ENCODE measurements at regions not wholly inside any gene's neighbourhood (a gene's known extent, or its start where the extent isn't known, plus 50 kb on each side); places are given as distances from the start of the nearest gene placed in this dataset.

GRCh38 chr16:50457979-50458491 is 89.2 kb upstream of the BRD7 start:
- Histone ChIP-seq H4K91ac (ENCODE audit: low read depth, low read length, poor library complexity) (no peak overlapping the region), H3K79me1 (ENCODE audit: low read depth, low read length) (no peaks in the 10 kb centered on the region), H2BK12ac (ENCODE audit: low read length) (no peak overlapping the region), H2AFZ (ENCODE audit: low read length) (no peak overlapping the region), H3K4me2 (ENCODE audit: insufficient read depth, low read length, poor library complexity, severe bottlenecking) (no peak overlapping the region), H3K9me3 (replicated peaks in 1 of 2; ENCODE audit: control insufficient read depth in 2 of 2, insufficient read depth in 1 of 2, low read depth in 1 of 2, low read length in 2 of 2) (peaks cover 0 to 1% of the 10 kb centered on the region in 2 donors), H2BK120ac (ENCODE audit: low read depth, low read length) (no peak overlapping the region), H3K18ac (ENCODE audit: low read length) (no peak overlapping the region), H3K27me3 (ENCODE audit: control insufficient read depth in 3 of 3, insufficient read depth in 3 of 3, low read depth in 1 of 3, low read length in 3 of 3) (peaks cover 0 to 3% (median 0%) of the 10 kb centered on the region in 3 experiments), H2AK5ac (ENCODE audit: low read depth, low read length) (no peak overlapping the region), H3K9ac (ENCODE audit: low read depth, low read length, poor library complexity) (no peak overlapping the region), H3K23ac (ENCODE audit: low read depth, low read length, poor library complexity) (no peak overlapping the region), H3K14ac (ENCODE audit: low read length) (no peak overlapping the region), H2BK5ac (ENCODE audit: low read length) (no peak overlapping the region), H2BK15ac (ENCODE audit: low read length) (no peak overlapping the region), H3K4ac (ENCODE audit: low read length) (no peak overlapping the region), H3K4me3 (ENCODE audit: low read length in 2 of 2) (no peak overlapping the region), H3K4me1 (ENCODE audit: control insufficient read depth in 2 of 2, insufficient read depth in 1 of 2, low read depth in 1 of 2, low read length in 2 of 2) (peaks cover 2 to 32% of the 10 kb centered on the region in 2 donors), H4K8ac (ENCODE audit: low read depth, low read length) (no peak overlapping the region), H3K27ac (replicated peaks; ENCODE audit: low read length) (no peak overlapping the region), H3K36me3 (replicated peaks in 1 of 2; ENCODE audit: control insufficient read depth in 2 of 2, insufficient read depth in 2 of 2, low read length in 2 of 2) (no peaks in the 10 kb centered on the region)
- DNase-seq (ENCODE audit: low spot score), result no peak
- WGBS, 2 donors (ENCODE audit: extremely low coverage in 2 of 2, insufficient read length in 2 of 2, insufficient replicate concordance in 1 of 2), result no CpG with 5 or more reads among the region's 5 CpGs

DNA sequence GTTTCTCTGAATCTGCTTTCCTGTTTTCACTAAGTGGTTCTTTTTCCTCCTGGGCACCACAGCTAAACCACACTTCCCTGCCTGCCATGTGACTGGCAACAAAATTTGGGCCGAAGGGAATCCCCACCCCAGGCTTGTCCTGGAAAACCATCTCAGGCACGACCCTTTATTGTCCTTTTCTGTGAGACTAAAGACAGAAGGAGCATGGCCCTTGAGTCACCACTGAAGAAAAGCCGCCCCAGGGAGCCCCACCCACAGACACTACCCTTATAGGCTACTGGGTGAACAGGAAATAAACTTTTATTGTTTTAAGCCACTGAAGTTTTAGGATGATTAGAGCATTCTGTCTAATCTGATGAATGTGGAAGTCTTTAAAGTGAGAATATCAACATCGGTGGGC is 88.6 kb upstream of the BRD7 start:
- no peak overlapping the region for H3K9ac ChIP-seq (ENCODE audit: low read depth, low read length, poor library complexity)
- H3K4me1 ChIP-seq (ENCODE audit: control insufficient read depth in 2 of 2, insufficient read depth in 1 of 2, low read depth in 1 of 2, low read length in 2 of 2), result peaks cover 0 to 26% of the 10 kb centered on the region in 2 donors
- no peak overlapping the region for H3K4me3 ChIP-seq (ENCODE audit: low read length in 2 of 2)
- H4K91ac ChIP-seq (ENCODE audit: low read depth, low read length, poor library complexity), result no peak overlapping the region
- H3K79me1 ChIP-seq (ENCODE audit: low read depth, low read length), result no peaks in the 10 kb centered on the region
- no peak overlapping the region for H3K4ac ChIP-seq (ENCODE audit: low read length)
- no peak overlapping the region for H2BK5ac ChIP-seq (ENCODE audit: low read length)
- no peak overlapping the region for H2BK120ac ChIP-seq (ENCODE audit: low read depth, low read length)
- no peak overlapping the region for H3K23ac ChIP-seq (ENCODE audit: low read depth, low read length, poor library complexity)
- no peak overlapping the region for H3K4me2 ChIP-seq (ENCODE audit: insufficient read depth, low read length, poor library complexity, severe bottlenecking)
- H2BK12ac ChIP-seq (ENCODE audit: low read length), result no peak overlapping the region
- no peak overlapping the region for H3K27ac ChIP-seq (replicated peaks; ENCODE audit: low read length)
- H3K14ac ChIP-seq (ENCODE audit: low read length), result no peak overlapping the region
- H2AFZ ChIP-seq (ENCODE audit: low read length), result no peak overlapping the region
- WGBS, 2 donors (ENCODE audit: extremely low coverage in 2 of 2, insufficient read length in 2 of 2, insufficient replicate concordance in 1 of 2), result no CpG with 5 or more reads among the region's 4 CpGs
- peak overlapping the region; percentile 8 for H3K18ac ChIP-seq (ENCODE audit: low read length)
- H2AK5ac ChIP-seq (ENCODE audit: low read depth, low read length), result no peak overlapping the region
- no peak overlapping the region for H4K8ac ChIP-seq (ENCODE audit: low read depth, low read length)
- H3K9me3 ChIP-seq (replicated peaks in 1 of 2; ENCODE audit: control insufficient read depth in 2 of 2, insufficient read depth in 1 of 2, low read depth in 1 of 2, low read length in 2 of 2), result peaks cover 0 to 1% of the 10 kb centered on the region in 2 donors
- H3K27me3 ChIP-seq (ENCODE audit: control insufficient read depth in 3 of 3, insufficient read depth in 3 of 3, low read depth in 1 of 3, low read length in 3 of 3), result peaks cover 0 to 3% (median 0%) of the 10 kb centered on the region in 3 experiments
- H3K36me3 ChIP-seq (replicated peaks in 1 of 2; ENCODE audit: control insufficient read depth in 2 of 2, insufficient read depth in 2 of 2, low read length in 2 of 2), result no peaks in the 10 kb centered on the region
- no peak for DNase-seq (ENCODE audit: low spot score)
- H2BK15ac ChIP-seq (ENCODE audit: low read length), result no peak overlapping the region

DNA sequence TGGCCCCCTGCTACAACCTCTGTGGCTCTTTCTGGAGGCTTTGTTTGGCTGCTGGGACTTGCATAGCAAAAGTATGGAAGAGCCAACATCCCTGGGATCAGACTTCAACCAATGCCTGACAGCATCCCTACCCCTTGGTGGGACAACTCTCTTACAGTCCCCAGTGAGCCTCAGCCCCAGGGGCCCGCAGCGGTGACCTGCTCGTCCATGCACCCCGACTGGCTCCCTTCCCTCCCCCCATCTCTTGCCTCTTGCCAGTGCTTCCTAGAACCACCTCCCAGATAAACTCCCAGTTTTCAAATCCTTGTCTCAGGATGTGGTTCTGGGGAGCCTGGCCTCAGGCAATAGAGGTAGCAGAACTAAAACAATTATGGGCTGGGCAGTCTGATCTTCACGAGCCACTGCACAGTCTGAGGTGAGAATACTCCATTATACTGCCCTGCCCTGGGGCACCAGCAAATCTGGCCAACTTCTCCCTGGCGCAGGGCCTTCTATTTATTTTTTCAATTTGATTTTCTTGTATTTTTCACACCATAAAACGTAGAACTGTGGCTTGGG is 86.6 kb upstream of the BRD7 start:
- peaks cover 0 to 3% (median 0%) of the 10 kb centered on the region in 3 experiments for H3K27me3 ChIP-seq (ENCODE audit: control insufficient read depth in 3 of 3, insufficient read depth in 3 of 3, low read depth in 1 of 3, low read length in 3 of 3)
- H3K27ac ChIP-seq (replicated peaks; ENCODE audit: low read length), result no peak overlapping the region
- H2BK15ac ChIP-seq (ENCODE audit: low read length), result no peak overlapping the region
- no peak overlapping the region for H2BK120ac ChIP-seq (ENCODE audit: low read depth, low read length)
- no peak for DNase-seq (ENCODE audit: low spot score)
- H3K4me1 ChIP-seq (ENCODE audit: control insufficient read depth in 2 of 2, insufficient read depth in 1 of 2, low read depth in 1 of 2, low read length in 2 of 2), result peaks cover 0 to 32% of the 10 kb centered on the region in 2 donors
- no peak overlapping the region for H4K91ac ChIP-seq (ENCODE audit: low read depth, low read length, poor library complexity)
- no peak overlapping the region for H3K4me2 ChIP-seq (ENCODE audit: insufficient read depth, low read length, poor library complexity, severe bottlenecking)
- no CpG with 5 or more reads among the region's 7 CpGs for WGBS, 2 donors (ENCODE audit: extremely low coverage in 2 of 2, insufficient read length in 2 of 2, insufficient replicate concordance in 1 of 2)
- no peak overlapping the region for H3K23ac ChIP-seq (ENCODE audit: low read depth, low read length, poor library complexity)
- peaks cover 0 to 1% of the 10 kb centered on the region in 2 donors for H3K9me3 ChIP-seq (replicated peaks in 1 of 2; ENCODE audit: control insufficient read depth in 2 of 2, insufficient read depth in 1 of 2, low read depth in 1 of 2, low read length in 2 of 2)
- no peak overlapping the region for H3K18ac ChIP-seq (ENCODE audit: low read length)
- no peak overlapping the region for H2BK12ac ChIP-seq (ENCODE audit: low read length)
- no peak overlapping the region for H3K4ac ChIP-seq (ENCODE audit: low read length)
- H4K8ac ChIP-seq (ENCODE audit: low read depth, low read length), result no peak overlapping the region
- H3K14ac ChIP-seq (ENCODE audit: low read length), result no peak overlapping the region
- no peaks in the 10 kb centered on the region for H3K79me1 ChIP-seq (ENCODE audit: low read depth, low read length)
- no peaks in the 10 kb centered on the region for H3K36me3 ChIP-seq (replicated peaks in 1 of 2; ENCODE audit: control insufficient read depth in 2 of 2, insufficient read depth in 2 of 2, low read length in 2 of 2)
- no peak overlapping the region for H2AK5ac ChIP-seq (ENCODE audit: low read depth, low read length)
- H3K4me3 ChIP-seq (ENCODE audit: low read length in 2 of 2), result no peak overlapping the region
- H2AFZ ChIP-seq (ENCODE audit: low read length), result no peak overlapping the region
- H2BK5ac ChIP-seq (ENCODE audit: low read length), result no peak overlapping the region
- H3K9ac ChIP-seq (ENCODE audit: low read depth, low read length, poor library complexity), result no peak overlapping the region

DNA sequence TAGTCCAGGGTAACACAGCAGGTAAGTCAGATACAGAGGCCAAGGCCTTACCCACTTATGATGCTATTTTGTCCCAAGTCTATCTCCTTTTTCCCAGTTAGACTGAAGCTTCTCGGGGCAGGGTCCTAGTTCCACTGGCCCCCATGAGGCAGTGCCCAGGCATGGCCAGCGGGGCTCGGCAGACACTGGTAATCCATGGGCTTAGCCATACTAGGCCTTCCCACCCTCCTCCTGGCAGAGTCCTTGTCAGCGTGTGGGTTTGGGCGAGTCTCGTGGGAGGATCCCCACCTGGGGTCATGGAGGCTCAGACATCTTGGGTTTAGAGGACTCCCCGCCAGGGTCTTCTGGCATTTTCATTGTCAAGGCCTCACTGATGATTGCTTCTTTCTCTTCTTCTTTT is 84.7 kb upstream of the BRD7 start:
- no peak overlapping the region for H2BK5ac ChIP-seq (ENCODE audit: low read length)
- H3K36me3 ChIP-seq (replicated peaks in 1 of 2; ENCODE audit: control insufficient read depth in 2 of 2, insufficient read depth in 2 of 2, low read length in 2 of 2), result no peaks in the 10 kb centered on the region
- no peak overlapping the region for H4K91ac ChIP-seq (ENCODE audit: low read depth, low read length, poor library complexity)
- no CpG with 5 or more reads among the region's 7 CpGs for WGBS, 2 donors (ENCODE audit: extremely low coverage in 2 of 2, insufficient read length in 2 of 2, insufficient replicate concordance in 1 of 2)
- no peak for DNase-seq (ENCODE audit: low spot score)
- no peak overlapping the region for H2BK15ac ChIP-seq (ENCODE audit: low read length)
- no peak overlapping the region for H3K23ac ChIP-seq (ENCODE audit: low read depth, low read length, poor library complexity)
- H3K27ac ChIP-seq (replicated peaks; ENCODE audit: low read length), result no peak overlapping the region
- H3K9me3 ChIP-seq (replicated peaks in 1 of 2; ENCODE audit: control insufficient read depth in 2 of 2, insufficient read depth in 1 of 2, low read depth in 1 of 2, low read length in 2 of 2), result peaks cover 0 to 1% of the 10 kb centered on the region in 2 donors
- H3K9ac ChIP-seq (ENCODE audit: low read depth, low read length, poor library complexity), result no peak overlapping the region
- H2AK5ac ChIP-seq (ENCODE audit: low read depth, low read length), result no peak overlapping the region
- no peaks in the 10 kb centered on the region for H3K79me1 ChIP-seq (ENCODE audit: low read depth, low read length)
- H3K4me3 ChIP-seq (ENCODE audit: low read length in 2 of 2), result no peak overlapping the region
- H3K18ac ChIP-seq (ENCODE audit: low read length), result no peak overlapping the region
- H3K4me2 ChIP-seq (ENCODE audit: insufficient read depth, low read length, poor library complexity, severe bottlenecking), result no peak overlapping the region
- H3K14ac ChIP-seq (ENCODE audit: low read length), result no peak overlapping the region
- H3K27me3 ChIP-seq (ENCODE audit: control insufficient read depth in 3 of 3, insufficient read depth in 3 of 3, low read depth in 1 of 3, low read length in 3 of 3), result no peaks in the 10 kb centered on the region
- H4K8ac ChIP-seq (ENCODE audit: low read depth, low read length), result no peak overlapping the region
- no peak overlapping the region for H2AFZ ChIP-seq (ENCODE audit: low read length)
- no peak overlapping the region for H3K4ac ChIP-seq (ENCODE audit: low read length)
- H2BK12ac ChIP-seq (ENCODE audit: low read length), result no peak overlapping the region
- H2BK120ac ChIP-seq (ENCODE audit: low read depth, low read length), result no peak overlapping the region
- H3K4me1 ChIP-seq (ENCODE audit: control insufficient read depth in 2 of 2, insufficient read depth in 1 of 2, low read depth in 1 of 2, low read length in 2 of 2), result peaks cover 7 to 21% of the 10 kb centered on the region in 2 donors
